H9 (cell line): ENCODE measurements at regions not wholly inside any gene's neighbourhood (a gene's known extent, or its start where the extent isn't known, plus 50 kb on each side); places are given as distances from the start of the nearest gene placed in this dataset.

Source experiments
- DNase-seq: peaks from one replicate; pipeline ENCODE4 v3.0.0-alpha.2; 2017
- H2AFZ ChIP-seq: one replicate; pipeline ENCODE4 v1.6.1; 2013; ENCODE audit warnings: mild to moderate bottlenecking, low read length, control low read depth, moderate library complexity
- H2AK5ac ChIP-seq: 2 replicates; pipeline ENCODE4 v1.6.1; 2013; ENCODE audit warnings: low read length, control low read depth, mixed read lengths; ENCODE audit not compliant: insufficient read length
- H2BK120ac ChIP-seq: one replicate; pipeline ENCODE4 v1.6.1; 2013; ENCODE audit warnings: low read depth, mild to moderate bottlenecking, low read length, control low read depth, inconsistent platforms; ENCODE audit not compliant: poor library complexity, severe bottlenecking
- H2BK12ac ChIP-seq: 2 replicates; pipeline ENCODE4 v1.6.1; 2013; ENCODE audit warnings: low read length, control low read depth, mixed read lengths, low read depth; ENCODE audit not compliant: insufficient read length
- H2BK15ac ChIP-seq: 2 replicates; pipeline ENCODE4 v1.6.1; 2013; ENCODE audit warnings: low read depth, low read length, control low read depth
- H2BK20ac ChIP-seq: one replicate; pipeline ENCODE4 v1.6.1; 2013; ENCODE audit warnings: low read depth, mild to moderate bottlenecking, low read length, control low read depth, inconsistent platforms; ENCODE audit not compliant: poor library complexity, severe bottlenecking
- H2BK5ac ChIP-seq: 2 replicates; pipeline ENCODE4 v1.6.1; 2013; ENCODE audit warnings: low read length, control low read depth, mixed read lengths; ENCODE audit not compliant: insufficient read length
- H3K14ac ChIP-seq: 2 replicates; pipeline ENCODE4 v1.6.1; 2013; ENCODE audit warnings: low read length, control low read depth; ENCODE audit not compliant: insufficient read depth
- H3K18ac ChIP-seq: 2 replicates; pipeline ENCODE4 v1.6.1; 2013; ENCODE audit warnings: low read depth, mild to moderate bottlenecking, mixed read lengths, low read length, control low read depth; ENCODE audit not compliant: insufficient read length
- H3K23ac ChIP-seq: 2 replicates; pipeline ENCODE4 v1.6.1; 2013; ENCODE audit warnings: low read length, control low read depth, mixed read lengths, low read depth; ENCODE audit not compliant: insufficient read length
- H3K23me2 ChIP-seq: 2 replicates; pipeline ENCODE4 v1.6.1; 2013; ENCODE audit warnings: low read depth, mild to moderate bottlenecking, mixed read lengths, low read length, control low read depth; ENCODE audit not compliant: insufficient read length, poor library complexity, severe bottlenecking
- H3K27ac ChIP-seq: 2 replicates; pipeline ENCODE4 v1.5.1; 2013; ENCODE audit warnings: low read length, control low read depth, mixed read lengths, low read depth; ENCODE audit not compliant: insufficient read length
- H3K27me3 ChIP-seq: 2 replicates; pipeline ENCODE4 v1.6.1; 2013; ENCODE audit warnings: low read length, control low read depth, inconsistent platforms; ENCODE audit not compliant: insufficient read depth
- H3K4ac ChIP-seq: 2 replicates; pipeline ENCODE4 v1.6.1; 2013; ENCODE audit warnings: low read depth, mild to moderate bottlenecking, control low read depth, inconsistent platforms, low read length, moderate library complexity
- H3K4me1 ChIP-seq: 2 replicates; pipeline ENCODE4 v1.6.1; 2013; ENCODE audit warnings: low read length, control low read depth, inconsistent platforms; ENCODE audit not compliant: insufficient read depth
- H3K4me2 ChIP-seq: 2 replicates; pipeline ENCODE4 v1.6.1; 2013; ENCODE audit warnings: low read length, control low read depth, mixed read lengths; ENCODE audit not compliant: insufficient read length, insufficient read depth
- H3K56ac ChIP-seq: 2 replicates; pipeline ENCODE4 v1.6.1; 2013; ENCODE audit warnings: low read depth, mild to moderate bottlenecking, mixed read lengths, low read length, control low read depth; ENCODE audit not compliant: insufficient read length
- H3K79me1 ChIP-seq: 2 replicates; pipeline ENCODE4 v1.6.1; 2013; ENCODE audit warnings: low read depth, mild to moderate bottlenecking, moderate library complexity, low read length, control low read depth, inconsistent platforms; ENCODE audit not compliant: insufficient read depth, poor library complexity, severe bottlenecking
- H3K79me2 ChIP-seq: 2 replicates; pipeline ENCODE4 v1.6.1; 2013; ENCODE audit warnings: low read length, control low read depth, inconsistent platforms; ENCODE audit not compliant: insufficient read depth
- H3K9ac ChIP-seq: 2 replicates; pipeline ENCODE4 v1.6.1; 2013; ENCODE audit warnings: low read length, control low read depth, mixed read lengths; ENCODE audit not compliant: insufficient read length; ENCODE audit errors: extremely low read depth
- H3K9me3 ChIP-seq: one replicate; pipeline ENCODE4 v1.6.1; 2013; ENCODE audit warnings: low read depth, low read length, inconsistent platforms; ENCODE audit not compliant: control insufficient read depth
- H3T11ph ChIP-seq: one replicate; pipeline ENCODE4 v1.6.1; 2013; ENCODE audit warnings: mild to moderate bottlenecking, low read length, control low read depth, inconsistent platforms
- H4K20me1 ChIP-seq: one replicate; pipeline ENCODE4 v1.6.1; 2013; ENCODE audit not compliant: control insufficient read depth, insufficient read length, insufficient read depth
- H4K5ac ChIP-seq: 2 replicates; pipeline ENCODE4 v1.6.1; 2013; ENCODE audit warnings: low read depth, mild to moderate bottlenecking, mixed read lengths, low read length, control low read depth; ENCODE audit not compliant: insufficient read length
- H4K8ac ChIP-seq: replicated peaks from 2 replicates; pipeline ENCODE4 v1.6.1; 2013; ENCODE audit warnings: low read length, control low read depth, mixed read lengths, low read depth; ENCODE audit not compliant: insufficient read length
- H4K91ac ChIP-seq: 2 replicates; pipeline ENCODE4 v1.6.1; 2013; ENCODE audit warnings: low read depth, mild to moderate bottlenecking, moderate library complexity, mixed read lengths, low read length, control low read depth; ENCODE audit not compliant: insufficient read length
- H3K27ac Mint-ChIP-seq, 3 experiments: 2 replicates in 2 of 3; 3 replicates in 1 of 3; pipeline ENCODE4 v1.8.0; 2020 to 2021; ENCODE audit warnings: mixed read lengths in 3 of 3, mild to moderate bottlenecking in 1 of 3, moderate library complexity in 1 of 3
- H3K27me3 Mint-ChIP-seq: 2 replicates; pipeline ENCODE4 v1.8.0; 2021; ENCODE audit warnings: low read depth, mild to moderate bottlenecking, moderate library complexity, mixed read lengths
- H3K36me3 Mint-ChIP-seq, 3 experiments: 2 replicates in 2 of 3; 3 replicates in 1 of 3; pipeline ENCODE4 v1.8.0; 2020 to 2021; ENCODE audit warnings: low read depth in 3 of 3, mixed read lengths in 3 of 3; ENCODE audit not compliant: insufficient read depth in 1 of 3
- H3K4me1 Mint-ChIP-seq, 2 experiments: 2 replicates each; pipeline ENCODE4 v1.8.0; 2020; ENCODE audit warnings: mixed read lengths in 2 of 2
- H3K4me3 Mint-ChIP-seq, 2 experiments: 2 replicates in 1 of 2; 3 replicates in 1 of 2; pipeline ENCODE4 v1.8.0; 2020 to 2021; ENCODE audit warnings: mild to moderate bottlenecking in 2 of 2, mixed read lengths in 2 of 2, moderate library complexity in 1 of 2
- H3K9me3 Mint-ChIP-seq, 2 experiments: 2 replicates in 1 of 2; 3 replicates in 1 of 2; pipeline ENCODE4 v1.8.0; 2020; ENCODE audit warnings: mild to moderate bottlenecking in 2 of 2, mixed read lengths in 2 of 2, moderate library complexity in 1 of 2
- WGBS: extraction: QIAGEN DNeasy Blood & Tissue Kit; methylation state at CpG from one replicate; pipeline ENCODE4 v1.1.7; 2013; ENCODE audit warnings: missing lambda C conversion rate, low lambda C conversion rate, mixed read lengths; ENCODE audit not compliant: insufficient read length; ENCODE audit errors: extremely low coverage; 5-methylcytosine and 5-hydroxymethylcytosine counted together
- TF ChIP-seq, protein P1 (sequence below): fragments of 200-600 bp; sonication (generic); conservative IDR thresholded peaks from 3 replicates; pipeline ENCODE4 v1.8.0; 2021; ENCODE audit warnings: antibody characterized with exemption, mild to moderate bottlenecking

DNA sequence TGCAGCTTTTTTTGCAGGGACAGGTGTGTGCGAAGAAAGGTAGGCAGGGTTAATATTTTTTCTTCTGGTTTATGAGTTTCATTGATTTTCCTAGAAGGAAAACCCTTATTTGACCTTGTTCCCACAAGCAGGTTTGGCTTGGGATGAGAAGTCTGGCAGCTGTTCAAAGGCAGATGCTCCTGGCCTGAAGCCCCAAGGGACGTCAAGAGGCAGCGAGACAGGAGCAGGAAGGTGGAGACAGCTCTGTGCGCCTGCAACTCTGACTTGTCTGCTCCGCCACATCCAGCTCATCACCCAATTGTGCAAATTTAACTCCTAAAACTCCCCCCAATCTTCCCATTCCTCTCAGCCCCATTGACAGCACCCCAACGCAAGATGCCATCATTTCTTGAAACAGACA, 136.8 kb upstream of the XYLT1 start:
- Histone ChIP-seq H3K14ac (no peak overlapping the region), H3K23me2 (no peaks in the 10 kb centered on the region), H3K4me1 (no peaks in the 10 kb centered on the region), H3K27ac (no peak overlapping the region), H3K79me2 (no peaks in the 10 kb centered on the region), H3K27me3 (no peaks in the 10 kb centered on the region), H2AFZ (no peak overlapping the region), H3K9me3 (no peaks in the 10 kb centered on the region), H3K56ac (no peak overlapping the region), H3K4ac (no peak overlapping the region), H2BK20ac (no peak overlapping the region), H3K79me1 (no peaks in the 10 kb centered on the region), H3K4me2 (no peak overlapping the region), H3K9ac (no peak overlapping the region), H2AK5ac (no peak overlapping the region), H2BK120ac (no peak overlapping the region), H2BK15ac (no peak overlapping the region), H4K5ac (no peak overlapping the region), H4K8ac (no peak overlapping the region), H3K23ac (no peak overlapping the region), H2BK12ac (no peak overlapping the region), H4K20me1 (no peaks in the 10 kb centered on the region), H3T11ph (no peak overlapping the region), H4K91ac (no peak overlapping the region), H3K18ac (no peak overlapping the region), H2BK5ac (no peak overlapping the region)
- no CpG with 5 or more reads among the region's 6 CpGs for WGBS
- TF ChIP-seq, protein P1, sequence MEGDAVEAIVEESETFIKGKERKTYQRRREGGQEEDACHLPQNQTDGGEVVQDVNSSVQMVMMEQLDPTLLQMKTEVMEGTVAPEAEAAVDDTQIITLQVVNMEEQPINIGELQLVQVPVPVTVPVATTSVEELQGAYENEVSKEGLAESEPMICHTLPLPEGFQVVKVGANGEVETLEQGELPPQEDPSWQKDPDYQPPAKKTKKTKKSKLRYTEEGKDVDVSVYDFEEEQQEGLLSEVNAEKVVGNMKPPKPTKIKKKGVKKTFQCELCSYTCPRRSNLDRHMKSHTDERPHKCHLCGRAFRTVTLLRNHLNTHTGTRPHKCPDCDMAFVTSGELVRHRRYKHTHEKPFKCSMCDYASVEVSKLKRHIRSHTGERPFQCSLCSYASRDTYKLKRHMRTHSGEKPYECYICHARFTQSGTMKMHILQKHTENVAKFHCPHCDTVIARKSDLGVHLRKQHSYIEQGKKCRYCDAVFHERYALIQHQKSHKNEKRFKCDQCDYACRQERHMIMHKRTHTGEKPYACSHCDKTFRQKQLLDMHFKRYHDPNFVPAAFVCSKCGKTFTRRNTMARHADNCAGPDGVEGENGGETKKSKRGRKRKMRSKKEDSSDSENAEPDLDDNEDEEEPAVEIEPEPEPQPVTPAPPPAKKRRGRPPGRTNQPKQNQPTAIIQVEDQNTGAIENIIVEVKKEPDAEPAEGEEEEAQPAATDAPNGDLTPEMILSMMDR, result no peak
- no peaks in the 10 kb centered on the region for H3K36me3 Mint-ChIP-seq
- no peaks in the 10 kb centered on the region; a peak in 1 of 5 replicates for H3K9me3 Mint-ChIP-seq
- H3K27ac Mint-ChIP-seq, result no peak overlapping the region; a peak in 2 of 7 replicates
- H3K4me1 Mint-ChIP-seq, result peaks cover 10 to 14% of the 10 kb centered on the region in 2 experiments
- DNase-seq, result no peak
- H3K4me3 Mint-ChIP-seq, result no peak overlapping the region
- no peaks in the 10 kb centered on the region for H3K27me3 Mint-ChIP-seq
